HFFc6 (cell line): ENCODE measurements at regions not wholly inside any gene's neighbourhood (a gene's known extent, or its start where the extent isn't known, plus 50 kb on each side); places are given as distances from the start of the nearest gene placed in this dataset.

Experiments
- DNase-seq: peaks from one replicate; pipeline ENCODE4 v3.0.0-alpha.2; 2018
- H3K27ac Mint-ChIP-seq: 2 replicates; pipeline ENCODE4 v1.8.0; 2020; ENCODE audit warnings: mild to moderate bottlenecking, mixed read lengths
- H3K27me3 Mint-ChIP-seq: 2 replicates; pipeline ENCODE4 v1.8.0; 2021; ENCODE audit warnings: mild to moderate bottlenecking, moderate library complexity, mixed read lengths; ENCODE audit not compliant: insufficient read depth
- H3K36me3 Mint-ChIP-seq: 2 replicates; pipeline ENCODE4 v1.8.0; 2021; ENCODE audit warnings: low read depth, mixed read lengths
- H3K4me1 Mint-ChIP-seq: 2 replicates; pipeline ENCODE4 v1.8.0; 2020; ENCODE audit warnings: low read depth, mixed read lengths
- H3K4me3 Mint-ChIP-seq: 2 replicates; pipeline ENCODE4 v1.8.0; 2020; ENCODE audit warnings: mild to moderate bottlenecking, moderate library complexity, mixed read lengths
- H3K9me3 Mint-ChIP-seq: 2 replicates; pipeline ENCODE4 v1.8.0; 2020; ENCODE audit warnings: mild to moderate bottlenecking, mixed read lengths
- CTCF ChIP-seq: fragments of 200-600 bp; sonication (generic); IDR thresholded peaks from 2 replicates; pipeline ENCODE4 v1.5.0; 2021; ENCODE audit warnings: antibody characterized with exemption, mild to moderate bottlenecking

GRCh38 chrX:137187540-137187939 is 153.7 kb upstream of the GPR101 start:
- H3K4me3 Mint-ChIP-seq, result no peak overlapping the region
- no peak for TF ChIP-seq CTCF
- no peaks in the 10 kb centered on the region for H3K27me3 Mint-ChIP-seq
- H3K27ac Mint-ChIP-seq, result no peak overlapping the region
- no peaks in the 10 kb centered on the region for H3K4me1 Mint-ChIP-seq
- H3K36me3 Mint-ChIP-seq, result no peaks in the 10 kb centered on the region
- peaks cover under 1% of the 10 kb centered on the region; the same call in 1 of the 2 replicates for H3K9me3 Mint-ChIP-seq
- no peak for DNase-seq

DNA sequence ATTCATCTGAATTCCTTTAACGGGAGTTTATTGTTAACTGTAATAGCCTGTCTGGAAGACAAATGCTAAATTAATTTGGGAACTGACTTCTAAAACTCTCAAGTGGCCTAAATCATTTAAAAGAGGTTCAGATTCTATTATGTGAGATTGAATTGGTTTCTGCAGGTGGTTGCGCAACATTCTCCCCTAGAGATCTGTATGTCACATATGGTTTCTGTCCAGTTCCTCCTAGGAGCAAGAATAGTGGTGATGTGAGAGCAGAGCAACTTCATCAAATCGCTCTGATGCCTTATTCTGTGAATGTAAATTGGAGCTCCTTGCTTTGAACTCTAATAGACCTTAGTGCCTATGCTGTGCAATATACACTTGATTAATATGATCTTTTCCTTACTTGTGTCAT is 144.6 kb upstream of the GPR101 start:
- no peak overlapping the region for H3K4me3 Mint-ChIP-seq
- no peak overlapping the region for H3K27ac Mint-ChIP-seq
- no peak for DNase-seq
- no peaks in the 10 kb centered on the region for H3K4me1 Mint-ChIP-seq
- no peaks in the 10 kb centered on the region for H3K27me3 Mint-ChIP-seq
- no peaks in the 10 kb centered on the region; the same call in 1 of the 2 replicates for H3K36me3 Mint-ChIP-seq
- peaks cover 12% of the 10 kb centered on the region for H3K9me3 Mint-ChIP-seq
- no peak for TF ChIP-seq CTCF

GRCh38 chrX:137172317-137172948 is 138.6 kb upstream of the GPR101 start:
- H3K4me3 Mint-ChIP-seq, result no peak overlapping the region
- H3K9me3 Mint-ChIP-seq, result peaks cover 5% of the 10 kb centered on the region
- H3K36me3 Mint-ChIP-seq, result no peaks in the 10 kb centered on the region; the same call in 1 of the 2 replicates
- no peak for TF ChIP-seq CTCF
- H3K4me1 Mint-ChIP-seq, result no peaks in the 10 kb centered on the region
- no peaks in the 10 kb centered on the region for H3K27me3 Mint-ChIP-seq
- DNase-seq, result no peak
- H3K27ac Mint-ChIP-seq, result no peak overlapping the region

DNA sequence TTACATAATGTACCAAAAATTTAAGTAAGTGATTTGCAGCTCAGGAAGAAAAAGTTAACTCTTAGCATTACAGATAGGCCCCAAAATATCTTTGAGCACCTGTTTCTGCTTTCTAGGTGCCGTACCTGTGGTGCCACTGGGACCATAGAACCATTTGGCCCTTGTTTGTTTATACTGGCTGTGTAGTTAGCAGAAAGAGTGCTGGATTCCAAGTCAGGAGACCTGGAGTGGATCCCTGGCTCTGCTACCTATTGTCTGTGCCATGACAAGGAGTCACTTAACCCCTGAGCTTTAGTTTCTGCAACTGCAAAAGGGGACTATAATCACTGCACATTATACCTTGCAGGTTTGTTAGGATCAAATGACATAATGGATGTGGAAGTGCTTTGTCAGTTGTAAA is 137.8 kb upstream of the GPR101 start:
- no peak overlapping the region for H3K4me3 Mint-ChIP-seq

GRCh38 chrX:137166591-137166990 is 132.8 kb upstream of the GPR101 start:
- no peak for TF ChIP-seq CTCF
- Mint-ChIP-seq H3K4me3 (no peak overlapping the region), H3K27me3 (no peaks in the 10 kb centered on the region; the same call in 1 of the 2 replicates), H3K4me1 (no peaks in the 10 kb centered on the region), H3K27ac (no peak overlapping the region), H3K9me3 (peaks cover 4% of the 10 kb centered on the region; the same call in 1 of the 2 replicates), H3K36me3 (no peaks in the 10 kb centered on the region)
- no peak for DNase-seq

More for the DNA sequence above, 137.8 kb upstream of the GPR101 start:
- Mint-ChIP-seq H3K36me3 (no peaks in the 10 kb centered on the region), H3K27me3 (no peaks in the 10 kb centered on the region; the same call in 1 of the 2 replicates), H3K9me3 (peaks cover 4% of the 10 kb centered on the region; the same call in 1 of the 2 replicates), H3K27ac (no peak overlapping the region), H3K4me1 (no peaks in the 10 kb centered on the region)
- TF ChIP-seq CTCF, result no peak
- DNase-seq, result no peak
